H1 (cell line): ENCODE measurements at regions not wholly inside any gene's neighbourhood (a gene's known extent, or its start where the extent isn't known, plus 50 kb on each side); places are given as distances from the start of the nearest gene placed in this dataset.

Source experiments
- CTCF ChIA-PET: fragments of 300-600 bp; sonication (Branson Sonifier 250); formaldehyde crosslinking; loops from one replicate; lab custom pipeline; 2021; ENCODE audit not compliant: partially characterized antibody; lab: Charles Lee
- POLR2A ChIA-PET: fragments of 300-600 bp; sonication (Branson Sonifier 250); formaldehyde crosslinking; loops from one replicate; lab custom pipeline; 2021; ENCODE audit warnings: inconsistent platforms; ENCODE audit not compliant: partially characterized antibody; lab: Charles Lee
- DNase-seq, 2 experiments: peaks; one replicate each; pipeline versions ENCODE4 v3.0.0 to v3.0.0-alpha.2; 2010 to 2022; ENCODE audit warnings: low spot score in 2 of 2, low read depth in 1 of 2, mixed read lengths in 1 of 2
- FAIRE-seq: peaks from 2 replicates; lab custom pipeline; 2011; peaks lifted over from hg19 to GRCh38; lab: Jason Lieb, UNC
- H2AFZ ChIP-seq: 2 replicates; pipeline ENCODE4 v1.8.1; 2012; ENCODE audit warnings: low read length, inconsistent platforms
- H2AK5ac ChIP-seq: 2 replicates; pipeline ENCODE4 v1.6.1; 2013; ENCODE audit warnings: low read depth, low read length
- H2BK120ac ChIP-seq: replicated peaks from 2 replicates; pipeline ENCODE3; 2013; ENCODE audit warnings: low read depth, low read length, inconsistent platforms
- H2BK12ac ChIP-seq: 2 replicates; pipeline ENCODE4 v1.6.1; 2013; ENCODE audit warnings: low read depth, low read length
- H2BK15ac ChIP-seq: 2 replicates; pipeline ENCODE4 v1.6.1; 2013; ENCODE audit warnings: low read length
- H2BK20ac ChIP-seq: 2 replicates; pipeline ENCODE4 v1.6.1; 2013; ENCODE audit warnings: low read length
- H2BK5ac ChIP-seq: 2 replicates; pipeline ENCODE4 v1.6.1; 2013; ENCODE audit warnings: low read depth, low read length
- H3K14ac ChIP-seq: 2 replicates; pipeline ENCODE4 v1.6.1; 2013; ENCODE audit warnings: inconsistent platforms; ENCODE audit not compliant: insufficient read length
- H3K18ac ChIP-seq: 2 replicates; pipeline ENCODE4 v1.6.1; 2013; ENCODE audit warnings: low read length; ENCODE audit errors: extremely low read depth
- H3K23ac ChIP-seq: 2 replicates; pipeline ENCODE4 v1.6.1; 2013; ENCODE audit warnings: inconsistent platforms; ENCODE audit not compliant: insufficient read length
- H3K23me2 ChIP-seq: 2 replicates; pipeline ENCODE4 v1.6.1; 2013; ENCODE audit warnings: low read depth, low read length
- H3K27ac ChIP-seq: 2 replicates; pipeline ENCODE4 v1.6.1; 2011; ENCODE audit warnings: low read depth, low read length, inconsistent platforms
- H3K27me3 ChIP-seq, 4 experiments: replicated peaks in 1 of 4; 1 replicate in 1 of 4; 2 replicates in 3 of 4; pipeline versions ENCODE4 v1.6.1 to v1.8.1; 2011 to 2013; ENCODE audit warnings: low read length in 3 of 4, mild to moderate bottlenecking in 3 of 4, inconsistent platforms in 2 of 4, mixed read lengths in 2 of 4, moderate library complexity in 1 of 4; ENCODE audit not compliant: control insufficient read depth in 3 of 4, insufficient read depth in 3 of 4; ENCODE audit errors: extremely low read depth in 1 of 4
- H3K36me3 ChIP-seq, 4 experiments: 2 replicates each; pipeline versions ENCODE4 v1.6.1 to v1.8.1; 2011 to 2013; ENCODE audit warnings: mild to moderate bottlenecking in 4 of 4, low read length in 3 of 4, moderate library complexity in 2 of 4, control low read depth in 1 of 4, inconsistent platforms in 1 of 4; ENCODE audit not compliant: insufficient read depth in 4 of 4, control insufficient read depth in 2 of 4
- H3K4ac ChIP-seq: replicated peaks from 2 replicates; pipeline ENCODE3; 2013; ENCODE audit warnings: low read length, low read depth, mixed read lengths, inconsistent platforms; ENCODE audit not compliant: insufficient read length
- H3K4me1 ChIP-seq, 4 experiments: replicated peaks in 1 of 4; 1 replicate in 1 of 4; 2 replicates in 3 of 4; pipeline versions ENCODE4 v1.6.1 to v1.8.1; 2011 to 2013; ENCODE audit warnings: low read length in 3 of 4, inconsistent platforms in 2 of 4, mixed read lengths in 1 of 4; ENCODE audit not compliant: insufficient read depth in 4 of 4, control insufficient read depth in 3 of 4
- H3K4me2 ChIP-seq, 2 experiments: 2 replicates each; pipeline versions ENCODE4 v1.6.1 to v1.8.1; 2011 to 2013; ENCODE audit warnings: low read depth in 2 of 2, low read length in 2 of 2, control low read depth in 1 of 2, inconsistent platforms in 1 of 2, mild to moderate bottlenecking in 1 of 2; ENCODE audit not compliant: insufficient read depth in 1 of 2
- H3K4me3 ChIP-seq, 4 experiments: fragments of 200-600, 300-600 bp in 1 of 4; sonication (generic), shearing (Covaris generic), sonication (Bioruptor Twin) in 1 of 4; 2 replicates each; pipeline versions ENCODE4 v1.5.1 to v1.8.1; 2011 to 2016; ENCODE audit warnings: low read length in 4 of 4, low read depth in 3 of 4, control low read depth in 2 of 4, inconsistent platforms in 2 of 4, mild to moderate bottlenecking in 2 of 4, mixed read lengths in 1 of 4, moderate library complexity in 1 of 4; ENCODE audit not compliant: insufficient read depth in 2 of 4; ENCODE audit errors: extremely low read depth in 1 of 4
- H3K56ac ChIP-seq: replicated peaks from 2 replicates; pipeline ENCODE3; 2013; ENCODE audit warnings: low read depth, mild to moderate bottlenecking, mixed read lengths, low read length, inconsistent platforms; ENCODE audit not compliant: insufficient read length
- H3K79me1 ChIP-seq: 2 replicates; pipeline ENCODE4 v1.6.1; 2013; ENCODE audit warnings: low read depth, low read length, control low read depth
- H3K79me2 ChIP-seq, 2 experiments: 2 replicates each; pipeline versions ENCODE4 v1.6.1 to v1.8.1; 2012 to 2013; ENCODE audit warnings: low read length in 2 of 2, mild to moderate bottlenecking in 2 of 2, inconsistent platforms in 1 of 2; ENCODE audit not compliant: insufficient read depth in 2 of 2, control insufficient read depth in 1 of 2
- H3K9ac ChIP-seq, 4 experiments: replicated peaks in 1 of 4; 1 replicate in 1 of 4; 2 replicates in 3 of 4; pipeline versions ENCODE4 v1.6.1 to v1.8.1; 2011 to 2013; ENCODE audit warnings: low read depth in 3 of 4, low read length in 3 of 4, control low read depth in 2 of 4, mild to moderate bottlenecking in 2 of 4, moderate library complexity in 2 of 4, inconsistent platforms in 1 of 4; ENCODE audit errors: extremely low read depth in 1 of 4
- H3K9me3 ChIP-seq, 2 experiments: 2 replicates each; pipeline versions ENCODE4 v1.6.1 to v1.8.1; 2012 to 2013; ENCODE audit warnings: mild to moderate bottlenecking in 2 of 2, moderate library complexity in 2 of 2, control low read depth in 1 of 2, inconsistent platforms in 1 of 2, low read depth in 1 of 2, low read length in 1 of 2, mixed read lengths in 1 of 2; ENCODE audit not compliant: insufficient read depth in 2 of 2
- H4K20me1 ChIP-seq, 2 experiments: replicated peaks in 1 of 2; 2 replicates each; pipeline versions ENCODE3 to v1.8.1; 2011 to 2013; ENCODE audit warnings: inconsistent platforms in 2 of 2, low read length in 2 of 2, mild to moderate bottlenecking in 1 of 2; ENCODE audit not compliant: insufficient read depth in 2 of 2, control insufficient read depth in 1 of 2
- H4K5ac ChIP-seq: 2 replicates; pipeline ENCODE4 v1.6.1; 2013; ENCODE audit warnings: low read length, low read depth, mixed read lengths, inconsistent platforms; ENCODE audit not compliant: insufficient read length
- H4K8ac ChIP-seq: 2 replicates; pipeline ENCODE4 v1.8.0; 2013; ENCODE audit warnings: mild to moderate bottlenecking, moderate library complexity, low read length, inconsistent platforms; ENCODE audit not compliant: insufficient read depth; ENCODE audit errors: extremely low read depth
- H4K91ac ChIP-seq: replicated peaks from 2 replicates; pipeline ENCODE3; 2013; ENCODE audit warnings: low read length, mixed read lengths, inconsistent platforms; ENCODE audit not compliant: insufficient read length
- CHD2 ChIP-seq: IDR thresholded peaks from 2 replicates; pipeline ENCODE4 v1.6.1; 2012; ENCODE audit warnings: low read length, improper control_type of control experiment
- HDAC6 ChIP-seq: IDR thresholded peaks from one replicate; pipeline ENCODE4 v1.7.1; 2012; ENCODE audit warnings: low read depth, mild to moderate bottlenecking, inconsistent platforms, low read length, moderate library complexity
- JUN ChIP-seq: IDR thresholded peaks from 2 replicates; pipeline ENCODE4 v1.6.1; 2011; ENCODE audit warnings: low read depth, mild to moderate bottlenecking, improper control_type of control experiment, low read length
- MAFK ChIP-seq: IDR thresholded peaks from 2 replicates; pipeline ENCODE4 v1.6.1; 2012; ENCODE audit warnings: low read depth, mild to moderate bottlenecking, improper control_type of control experiment, low read length
- NANOG ChIP-seq: IDR thresholded peaks from 2 replicates; pipeline ENCODE4 v1.6.1; 2011; ENCODE audit warnings: low read length, low read depth, mild to moderate bottlenecking, inconsistent platforms; ENCODE audit not compliant: insufficient read depth, poor library complexity, severe bottlenecking
- RAD21 ChIP-seq, 2 experiments: IDR thresholded peaks in 1 of 2; conservative IDR thresholded peaks in 1 of 2; 2 replicates each; pipeline ENCODE4 v1.6.1; 2011; ENCODE audit warnings: low read depth in 2 of 2, low read length in 2 of 2, improper control_type of control experiment in 1 of 2, inconsistent platforms in 1 of 2, mild to moderate bottlenecking in 1 of 2, moderate library complexity in 1 of 2
- RBBP5 ChIP-seq: IDR thresholded peaks from 2 replicates; pipeline ENCODE4 v1.7.1; 2012; ENCODE audit warnings: low read depth, mild to moderate bottlenecking, inconsistent platforms, low read length, moderate library complexity, borderline replicate concordance
- WGBS, 2 experiments: shearing (Covaris generic) in 1 of 2; methylation state at CpG; one replicate each; pipeline versions ENCODE4 v1.1.6 to v1.1.7; 2013 to 2015; ENCODE audit warnings: low lambda C conversion rate in 2 of 2, mixed read lengths in 2 of 2, inconsistent platforms in 1 of 2, low coverage in 1 of 2, missing lambda C conversion rate in 1 of 2; ENCODE audit not compliant: insufficient replicate concordance in 2 of 2, insufficient coverage in 1 of 2, insufficient read length in 1 of 2; ENCODE audit errors: extremely low coverage in 1 of 2, missing lambda C conversion rate in 1 of 2; 5-methylcytosine and 5-hydroxymethylcytosine counted together
- TF ChIP-seq, protein P1 (sequence below): IDR thresholded peaks from 2 replicates; pipeline ENCODE4 v1.6.1; 2012; ENCODE audit warnings: inconsistent platforms
- TF ChIP-seq, protein P2 (sequence below): IDR thresholded peaks from 2 replicates; pipeline ENCODE4 v1.6.1; 2012; ENCODE audit warnings: low read length, inconsistent platforms

DNA sequence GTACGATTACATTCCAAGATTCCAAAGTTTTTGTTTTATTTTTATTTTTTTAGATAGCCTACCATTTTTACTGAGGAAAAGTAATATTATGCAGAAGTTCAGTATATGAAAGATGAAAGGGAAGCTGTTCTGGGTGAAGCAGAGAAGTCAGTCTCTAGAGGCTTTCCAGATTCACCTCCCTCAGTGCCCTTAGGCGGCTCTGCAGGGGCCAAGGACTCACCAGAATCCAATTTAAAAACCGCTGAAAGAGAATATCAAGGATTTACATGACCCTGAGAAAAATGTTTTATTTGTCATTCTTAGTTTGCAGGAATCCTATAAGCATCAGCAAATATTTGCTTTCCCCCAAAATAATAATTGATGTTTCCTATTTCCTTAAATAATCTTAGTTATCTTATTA is 1084.6 kb upstream of the ARRDC3 start:
- Histone ChIP-seq H3K18ac (no peak overlapping the region), H2BK20ac (no peak overlapping the region), H3K27ac (no peak overlapping the region), H3K4ac (no peak overlapping the region), H3K4me2 (no peak overlapping the region), H4K20me1 (no peaks in the 10 kb centered on the region), H3K36me3 (no peaks in the 10 kb centered on the region), H3K79me1 (no peaks in the 10 kb centered on the region), H3K9ac (no peak overlapping the region), H2BK15ac (no peak overlapping the region), H3K9me3 (peaks cover 3% of the 10 kb centered on the region in 2 experiments; a peak in 2 of 4 replicates), H3K14ac (no peak overlapping the region), H3K23ac (no peak overlapping the region)
- CTCF ChIA-PET = no interaction called here
- TF ChIP-seq JUN = no peak
- TF ChIP-seq, protein P1, sequence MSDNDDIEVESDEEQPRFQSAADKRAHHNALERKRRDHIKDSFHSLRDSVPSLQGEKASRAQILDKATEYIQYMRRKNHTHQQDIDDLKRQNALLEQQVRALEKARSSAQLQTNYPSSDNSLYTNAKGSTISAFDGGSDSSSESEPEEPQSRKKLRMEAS = no peak
- no peak for TF ChIP-seq CHD2
- TF ChIP-seq, protein P2, sequence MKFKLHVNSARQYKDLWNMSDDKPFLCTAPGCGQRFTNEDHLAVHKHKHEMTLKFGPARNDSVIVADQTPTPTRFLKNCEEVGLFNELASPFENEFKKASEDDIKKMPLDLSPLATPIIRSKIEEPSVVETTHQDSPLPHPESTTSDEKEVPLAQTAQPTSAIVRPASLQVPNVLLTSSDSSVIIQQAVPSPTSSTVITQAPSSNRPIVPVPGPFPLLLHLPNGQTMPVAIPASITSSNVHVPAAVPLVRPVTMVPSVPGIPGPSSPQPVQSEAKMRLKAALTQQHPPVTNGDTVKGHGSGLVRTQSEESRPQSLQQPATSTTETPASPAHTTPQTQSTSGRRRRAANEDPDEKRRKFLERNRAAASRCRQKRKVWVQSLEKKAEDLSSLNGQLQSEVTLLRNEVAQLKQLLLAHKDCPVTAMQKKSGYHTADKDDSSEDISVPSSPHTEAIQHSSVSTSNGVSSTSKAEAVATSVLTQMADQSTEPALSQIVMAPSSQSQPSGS = no peak
- TF ChIP-seq HDAC6 = no peak
- no peak for TF ChIP-seq RBBP5
- TF ChIP-seq MAFK = no peak
- TF ChIP-seq RAD21 (IDR thresholded peaks at IDR 0.05 in 1 of 2, conservative IDR thresholded peaks at IDR 0.05 in 1 of 2; ENCODE audit: low read depth in 2 of 2, low read length in 2 of 2) = no peak
- TF ChIP-seq NANOG = no peak
- TF ChIP-seq, all 59 proteins: peak for 0
- H3K56ac ChIP-seq = no peak overlapping the region
- H2BK5ac ChIP-seq = no peak overlapping the region
- H2AK5ac ChIP-seq = no peak overlapping the region
- H2BK12ac ChIP-seq = no peak overlapping the region
- FAIRE-seq (no peak), DNase-seq (no peak)
- no peaks in the 10 kb centered on the region; the same call in 1 of the 2 replicates for H3K23me2 ChIP-seq
- no peak overlapping the region for H4K91ac ChIP-seq
- H2BK120ac ChIP-seq = no peak overlapping the region
- POLR2A ChIA-PET = no interaction called here
- no peak overlapping the region for H2AFZ ChIP-seq
- H3K4me3 ChIP-seq = no peak overlapping the region
- no peaks in the 10 kb centered on the region; a peak in 1 of 7 replicates for H3K4me1 ChIP-seq
- WGBS, 2 experiments = 76% methylated on average over 3 of the region's 3 CpGs; no CpG with 5 or more reads in 1 of the 2 experiments
- H3K79me2 ChIP-seq = no peaks in the 10 kb centered on the region
- H3K27me3 ChIP-seq = no peaks in the 10 kb centered on the region
- no peak overlapping the region for H4K8ac ChIP-seq
- no peak overlapping the region for H4K5ac ChIP-seq
